ENCODE measurements at regions not wholly inside any gene's neighbourhood (a gene's known extent, or its start where the extent isn't known, plus 50 kb on each side); places are given as distances from the start of the nearest gene placed in this dataset.

- TF ChIP-seq, protein P1, sequence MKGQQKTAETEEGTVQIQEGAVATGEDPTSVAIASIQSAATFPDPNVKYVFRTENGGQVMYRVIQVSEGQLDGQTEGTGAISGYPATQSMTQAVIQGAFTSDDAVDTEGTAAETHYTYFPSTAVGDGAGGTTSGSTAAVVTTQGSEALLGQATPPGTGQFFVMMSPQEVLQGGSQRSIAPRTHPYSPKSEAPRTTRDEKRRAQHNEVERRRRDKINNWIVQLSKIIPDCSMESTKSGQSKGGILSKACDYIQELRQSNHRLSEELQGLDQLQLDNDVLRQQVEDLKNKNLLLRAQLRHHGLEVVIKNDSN (IDR thresholded peaks at IDR 0.05) = no peak
- TF ChIP-seq EGR1 (IDR thresholded peaks at IDR 0.05) (no peak), CREB1 (IDR thresholded peaks at IDR 0.05; ENCODE audit: low read depth) (no peak), ZBTB7A (IDR thresholded peaks at IDR 0.05; ENCODE audit: low read depth) (no peak), MAX (IDR thresholded peaks at IDR 0.05) (no peak), NFIC (IDR thresholded peaks at IDR 0.05) (no peak), REST (IDR thresholded peaks at IDR 0.05; ENCODE audit: low read depth) (no peak), YY1 (IDR thresholded peaks at IDR 0.05; ENCODE audit: low read depth) (no peak), FOXM1 (IDR thresholded peaks at IDR 0.05; ENCODE audit: borderline replicate concordance, low read depth) (no peak), TCF12 (IDR thresholded peaks at IDR 0.05; ENCODE audit: low read depth) (no peak), RAD21 (IDR thresholded peaks at IDR 0.05; ENCODE audit: low read depth) (no peak), TAF1 (IDR thresholded peaks at IDR 0.05; ENCODE audit: low read depth) (no peak), CEBPB (IDR thresholded peaks at IDR 0.05) (no peak), TEAD4 (IDR thresholded peaks at IDR 0.05) (no peak), EP300 (IDR thresholded peaks at IDR 0.05; ENCODE audit: borderline replicate concordance) (no peak)
Observed at GRCh38 chr18:70459731-70460130, 170.9 kb downstream of the SOCS6 start.

DNA sequence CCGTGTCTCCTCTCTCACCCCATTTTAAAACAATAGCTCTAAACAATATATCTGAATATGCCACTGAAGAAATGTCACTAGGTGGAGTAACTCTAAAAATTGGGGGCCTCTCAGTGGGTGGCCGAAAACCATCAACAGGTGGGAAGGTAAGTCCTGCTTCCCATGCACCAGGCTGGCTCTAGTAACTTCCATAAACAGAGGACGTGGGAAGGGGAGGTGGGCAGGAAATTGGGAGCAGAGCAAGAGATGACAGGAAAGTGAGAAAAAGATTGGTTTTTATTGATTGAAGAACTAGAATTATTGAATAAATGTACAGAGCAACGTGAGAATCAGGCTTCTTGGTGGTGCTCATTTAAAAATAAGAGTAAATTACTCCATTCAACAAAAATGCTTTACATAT is 170.4 kb downstream of the SOCS6 start:
- TF ChIP-seq ZBTB7A (IDR thresholded peaks at IDR 0.05; ENCODE audit: low read depth) = no peak
- TF ChIP-seq, protein P1 (IDR thresholded peaks at IDR 0.05) = no peak
- no peak for TF ChIP-seq TCF12 (IDR thresholded peaks at IDR 0.05; ENCODE audit: low read depth)
- no peak for TF ChIP-seq CREB1 (IDR thresholded peaks at IDR 0.05; ENCODE audit: low read depth)
- TF ChIP-seq YY1 (IDR thresholded peaks at IDR 0.05; ENCODE audit: low read depth) = no peak
- no peak for TF ChIP-seq MAX (IDR thresholded peaks at IDR 0.05)
- no peak for TF ChIP-seq EP300 (IDR thresholded peaks at IDR 0.05; ENCODE audit: borderline replicate concordance)
- TF ChIP-seq EGR1 (IDR thresholded peaks at IDR 0.05) = no peak
- TF ChIP-seq CEBPB (IDR thresholded peaks at IDR 0.05) = no peak
- TF ChIP-seq RAD21 (IDR thresholded peaks at IDR 0.05; ENCODE audit: low read depth) = no peak
- TF ChIP-seq FOXM1 (IDR thresholded peaks at IDR 0.05; ENCODE audit: borderline replicate concordance, low read depth) = no peak
- TF ChIP-seq TAF1 (IDR thresholded peaks at IDR 0.05; ENCODE audit: low read depth) = no peak
- TF ChIP-seq REST (IDR thresholded peaks at IDR 0.05; ENCODE audit: low read depth) = no peak
- no peak for TF ChIP-seq TEAD4 (IDR thresholded peaks at IDR 0.05)
- TF ChIP-seq NFIC (IDR thresholded peaks at IDR 0.05) = no peak

DNA sequence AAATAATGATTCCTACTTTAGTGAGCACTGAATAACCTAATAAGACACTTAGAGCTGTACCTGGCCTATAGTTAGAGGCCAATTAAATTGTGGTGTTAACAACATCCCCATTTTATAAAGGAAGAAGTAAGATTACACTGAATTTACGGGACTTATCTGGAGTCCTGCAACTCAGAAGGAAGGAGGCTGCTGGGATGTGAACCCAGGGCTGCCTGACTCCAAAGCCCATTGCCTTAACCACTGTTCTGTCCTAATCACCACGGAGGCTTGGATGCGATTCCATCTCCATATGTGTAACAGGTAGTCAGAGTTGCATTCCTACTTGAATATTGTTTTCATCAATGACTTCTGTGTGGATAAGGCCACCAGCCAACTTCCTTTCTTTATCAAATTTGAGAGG is 168.9 kb downstream of the SOCS6 start:
- TF ChIP-seq RAD21 (IDR thresholded peaks at IDR 0.05; ENCODE audit: low read depth) (no peak), REST (IDR thresholded peaks at IDR 0.05; ENCODE audit: low read depth) (no peak), MAX (IDR thresholded peaks at IDR 0.05) (no peak), YY1 (IDR thresholded peaks at IDR 0.05; ENCODE audit: low read depth) (no peak), TAF1 (IDR thresholded peaks at IDR 0.05; ENCODE audit: low read depth) (no peak), CEBPB (IDR thresholded peaks at IDR 0.05) (no peak), TEAD4 (IDR thresholded peaks at IDR 0.05) (no peak), NFIC (IDR thresholded peaks at IDR 0.05) (no peak)

DNA sequence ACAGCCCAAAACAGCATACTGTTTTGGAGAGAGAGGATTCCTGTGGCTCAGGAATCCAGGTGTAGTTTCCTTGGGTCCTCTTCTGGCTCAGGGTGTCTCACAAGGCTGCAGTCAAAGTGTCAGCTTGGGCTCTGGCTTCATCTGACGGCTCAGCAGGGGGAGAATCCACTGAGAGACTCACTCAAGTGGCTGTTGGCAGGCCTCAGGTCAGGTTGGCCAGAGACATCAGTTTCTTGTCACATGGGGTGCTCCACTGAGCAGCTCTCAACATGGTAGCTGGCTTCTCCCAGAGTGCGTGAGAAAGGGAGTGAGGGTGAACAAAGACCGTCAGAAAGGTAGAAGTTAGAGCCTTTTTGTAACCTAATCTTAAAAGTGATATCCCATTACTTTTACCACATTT is 168.4 kb downstream of the SOCS6 start:
- TF ChIP-seq TEAD4 (IDR thresholded peaks at IDR 0.05) (no peak), EGR1 (IDR thresholded peaks at IDR 0.05) (no peak), TCF12 (IDR thresholded peaks at IDR 0.05; ENCODE audit: low read depth) (no peak), RAD21 (IDR thresholded peaks at IDR 0.05; ENCODE audit: low read depth) (no peak), EP300 (IDR thresholded peaks at IDR 0.05; ENCODE audit: borderline replicate concordance) (no peak), TAF1 (IDR thresholded peaks at IDR 0.05; ENCODE audit: low read depth) (no peak), CEBPB (IDR thresholded peaks at IDR 0.05) (no peak)
- TF ChIP-seq, protein P1 (IDR thresholded peaks at IDR 0.05) = no peak

All from Ishikawa (cell line).